ENCODE measurements at regions not wholly inside any gene's neighbourhood (a gene's known extent, or its start where the extent isn't known, plus 50 kb on each side); places are given as distances from the start of the nearest gene placed in this dataset.
A peak's percentile ranks its signal among the peaks of the same experiment; 100 is the strongest.

- Histone ChIP-seq H3K4me2 (ENCODE audit: insufficient read depth in 1 of 2, low read depth in 2 of 2, low read length in 2 of 2) (peak overlapping the region; percentile 47 to 71; a peak in 3 of 4 replicates), H4K20me1 (replicated peaks in 1 of 2; ENCODE audit: control insufficient read depth in 1 of 2, insufficient read depth in 2 of 2, low read length in 2 of 2) (no peaks in the 10 kb centered on the region), H3K4me1 (replicated peaks in 1 of 4; ENCODE audit: control insufficient read depth in 3 of 4, insufficient read depth in 4 of 4, low read length in 3 of 4) (peaks cover 0 to 20% (median 9%) of the 10 kb centered on the region in 4 experiments; a peak in 5 of 7 replicates), H3K79me1 (ENCODE audit: low read depth, low read length) (no peaks in the 10 kb centered on the region), H3K23me2 (ENCODE audit: low read depth, low read length) (no peaks in the 10 kb centered on the region), H3K4ac (replicated peaks; ENCODE audit: insufficient read length, low read depth, low read length) (no peak overlapping the region), H3K9ac (replicated peaks in 1 of 4; ENCODE audit: extremely low read depth in 1 of 4, low read depth in 3 of 4, low read length in 3 of 4) (no peak overlapping the region), H2AFZ (ENCODE audit: low read length) (0 out of 2 replicates have a peak overlapping the region, but pooled peaks have one; percentile 54), H2BK15ac (ENCODE audit: low read length) (no peak overlapping the region), H3K79me2 (ENCODE audit: control insufficient read depth in 1 of 2, insufficient read depth in 2 of 2, low read length in 2 of 2) (no peaks in the 10 kb centered on the region), H2BK20ac (ENCODE audit: low read length) (0 out of 2 replicates have a peak overlapping the region, but pooled peaks have one; percentile 15), H2BK120ac (replicated peaks; ENCODE audit: low read depth, low read length) (no peak overlapping the region), H3K36me3 (ENCODE audit: control insufficient read depth in 2 of 4, insufficient read depth in 4 of 4, low read length in 3 of 4) (no peaks in the 10 kb centered on the region), H4K8ac (ENCODE audit: extremely low read depth, insufficient read depth, low read length) (no peak overlapping the region), H3K27ac (ENCODE audit: low read depth, low read length) (no peak overlapping the region), H3K9me3 (ENCODE audit: insufficient read depth in 2 of 2, low read depth in 1 of 2, low read length in 1 of 2) (no peaks in the 10 kb centered on the region), H3K14ac (ENCODE audit: insufficient read length) (no peak overlapping the region), H4K5ac (ENCODE audit: insufficient read length, low read depth, low read length) (no peak overlapping the region), H3K4me3 (ENCODE audit: extremely low read depth in 1 of 4, insufficient read depth in 2 of 4, low read depth in 3 of 4, low read length in 4 of 4) (peak overlapping the region in 2 of 4 experiments; percentile 0 to 23; a peak in 4 of 8 replicates), H4K91ac (replicated peaks; ENCODE audit: insufficient read length, low read length) (no peak overlapping the region), H2BK5ac (ENCODE audit: low read depth, low read length) (no peak overlapping the region), H2BK12ac (ENCODE audit: low read depth, low read length) (0 out of 2 replicates have a peak overlapping the region, but pooled peaks have one; percentile 10), H3K23ac (ENCODE audit: insufficient read length) (no peak overlapping the region), H3K56ac (replicated peaks; ENCODE audit: insufficient read length, low read depth, low read length) (no peak overlapping the region), H3K18ac (ENCODE audit: extremely low read depth, low read length) (no peak overlapping the region), H3K27me3 (replicated peaks in 1 of 4; ENCODE audit: control insufficient read depth in 3 of 4, extremely low read depth in 1 of 4, insufficient read depth in 3 of 4, low read length in 3 of 4) (no peaks in the 10 kb centered on the region), H2AK5ac (ENCODE audit: low read depth, low read length) (no peak overlapping the region)
- 82% methylated on average over 5 of the region's 5 CpGs; no CpG with 5 or more reads in 1 of the 2 experiments for WGBS, 2 experiments (ENCODE audit: extremely low coverage in 1 of 2, insufficient coverage in 1 of 2, insufficient read length in 1 of 2, insufficient replicate concordance in 2 of 2, low coverage in 1 of 2, low lambda C conversion rate in 2 of 2, missing lambda C conversion rate in 1 of 2)
- DNase-seq (ENCODE audit: low read depth in 1 of 2, low spot score in 2 of 2) (no peak), FAIRE-seq (no peak)
- CTCF ChIA-PET (ENCODE audit: partially characterized antibody) = interaction anchor here (0.9 to 2.6 kb wide), 4 partner anchors 11 to 57 kb away, joined by 3 to 6 read pairs (median 4); no protein-coding TSS in a partner anchor
- POLR2A ChIA-PET (ENCODE audit: partially characterized antibody) = no interaction called here
- no peak for TF ChIP-seq RNF2 (IDR thresholded peaks at IDR 0.05; ENCODE audit: borderline replicate concordance, low read depth, low read length, missing control alignments, poor library complexity, severe bottlenecking)
- no peak for TF ChIP-seq YY1 (IDR thresholded peaks at IDR 0.05; ENCODE audit: low read depth, low read length)
- no peak for TF ChIP-seq TEAD4 (IDR thresholded peaks at IDR 0.05; ENCODE audit: low read depth, low read length)
- TF ChIP-seq MAX (IDR thresholded peaks at IDR 0.05) = no peak
- TF ChIP-seq POU5F1 (IDR thresholded peaks at IDR 0.05; ENCODE audit: low read depth, low read length) = no peak
- no peak for TF ChIP-seq EZH2 (IDR thresholded peaks at IDR 0.05; ENCODE audit: low read depth, low read length, severe bottlenecking)
- no peak for TF ChIP-seq RAD21 (IDR thresholded peaks at IDR 0.05 in 1 of 2, conservative IDR thresholded peaks at IDR 0.05 in 1 of 2; ENCODE audit: low read depth in 2 of 2, low read length in 2 of 2)
- TF ChIP-seq GABPA (IDR thresholded peaks at IDR 0.05; ENCODE audit: borderline replicate concordance, insufficient read depth, low read length) = no peak
- TF ChIP-seq ASH2L (IDR thresholded peaks at IDR 0.05; ENCODE audit: low read length) = no peak
- TF ChIP-seq BACH1 (IDR thresholded peaks at IDR 0.05; ENCODE audit: low read length) = no peak
- no peak for TF ChIP-seq RFX5 (IDR thresholded peaks at IDR 0.05; ENCODE audit: borderline replicate concordance, low read depth, low read length)
- no peak for TF ChIP-seq MAFK (IDR thresholded peaks at IDR 0.05; ENCODE audit: low read depth, low read length)
- TF ChIP-seq JUND (IDR thresholded peaks at IDR 0.05; ENCODE audit: low read length) = no peak
Observed at GRCh38 chr6:118708744-118709143, 57.4 kb upstream of the CEP85L start.

All from H1 (cell line).